SJSA1 (cell line): ENCODE measurements at regions not wholly inside any gene's neighbourhood (a gene's known extent, or its start where the extent isn't known, plus 50 kb on each side); places are given as distances from the start of the nearest gene placed in this dataset.

Experiments
- DNase-seq, 2 experiments: peaks; one replicate each; pipeline ENCODE4 v3.0.0-alpha.2; 2015 to 2020; ENCODE audit warnings: low spot score in 2 of 2, low read depth in 1 of 2
- H3K27ac ChIP-seq: fragments of 250-450 bp; sonication (Bioruptor Pico); 2 replicates; pipeline ENCODE4 v1.5.1; 2020; ENCODE audit warnings: mild to moderate bottlenecking, moderate library complexity
- H3K27me3 ChIP-seq: fragments of 250-450 bp; sonication (Bioruptor Pico); replicated peaks from 2 replicates; pipeline ENCODE4 v1.5.1; 2020; ENCODE audit warnings: mild to moderate bottlenecking, moderate library complexity
- H3K36me3 ChIP-seq: fragments of 250-450 bp; sonication (Bioruptor Pico); 2 replicates; pipeline ENCODE4 v1.5.1; 2020; ENCODE audit warnings: mild to moderate bottlenecking
- H3K4me1 ChIP-seq: fragments of 250-450 bp; sonication (Bioruptor Pico); replicated peaks from 2 replicates; pipeline ENCODE4 v1.6.1; 2021; ENCODE audit warnings: mild to moderate bottlenecking
- H3K4me3 ChIP-seq: fragments of 250-450 bp; sonication (Bioruptor Pico); 2 replicates; pipeline ENCODE4 v1.5.1; 2020; ENCODE audit warnings: mild to moderate bottlenecking
- H3K9me3 ChIP-seq: fragments of 250-450 bp; sonication (Bioruptor Pico); replicated peaks from 2 replicates; pipeline ENCODE4 v1.5.1; 2020; ENCODE audit warnings: mild to moderate bottlenecking

DNA sequence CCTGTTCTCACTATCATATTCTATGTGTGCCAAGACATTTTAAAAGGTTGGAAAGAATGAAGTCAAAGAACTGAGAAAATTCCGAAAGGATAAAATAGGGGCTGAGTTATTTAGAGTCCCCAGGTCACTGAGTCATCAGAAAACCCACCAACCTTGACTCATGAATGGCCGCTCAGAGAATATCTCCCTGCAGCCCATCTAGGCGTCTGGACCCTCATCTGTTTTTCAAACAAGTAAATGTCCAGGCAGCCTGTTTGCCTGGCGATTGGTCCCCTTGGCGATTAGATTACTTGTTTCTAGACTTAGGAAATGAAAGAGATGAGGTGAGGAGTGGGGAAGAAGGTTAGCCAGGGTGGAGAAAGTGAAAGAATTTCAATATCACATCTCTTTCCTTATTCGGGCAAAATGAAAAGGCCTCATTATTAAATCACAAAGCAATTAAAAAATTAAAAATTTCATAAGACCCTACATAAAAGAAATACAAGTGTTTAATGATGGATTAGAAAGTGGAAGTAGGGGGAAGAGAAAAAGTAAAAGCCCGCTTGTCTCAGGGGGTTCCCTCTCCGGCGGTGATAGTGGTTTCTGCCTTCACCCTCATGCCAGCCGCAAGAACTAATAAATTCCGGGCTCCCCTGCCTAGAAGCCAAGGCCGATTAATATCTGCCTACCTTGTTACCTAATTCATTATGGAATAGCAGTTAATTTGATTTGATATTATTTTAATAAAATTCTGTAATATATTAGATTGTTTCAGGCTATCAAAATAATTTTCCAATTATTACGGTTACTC is 415.9 kb downstream of the BCL11B start:
- Histone ChIP-seq H3K27ac (no peak overlapping the region), H3K4me3 (no peak overlapping the region), H3K4me1 (peaks cover 16% of the 10 kb centered on the region), H3K9me3 (no peaks in the 10 kb centered on the region), H3K36me3 (no peaks in the 10 kb centered on the region), H3K27me3 (no peaks in the 10 kb centered on the region)
- DNase-seq = no peak

DNA sequence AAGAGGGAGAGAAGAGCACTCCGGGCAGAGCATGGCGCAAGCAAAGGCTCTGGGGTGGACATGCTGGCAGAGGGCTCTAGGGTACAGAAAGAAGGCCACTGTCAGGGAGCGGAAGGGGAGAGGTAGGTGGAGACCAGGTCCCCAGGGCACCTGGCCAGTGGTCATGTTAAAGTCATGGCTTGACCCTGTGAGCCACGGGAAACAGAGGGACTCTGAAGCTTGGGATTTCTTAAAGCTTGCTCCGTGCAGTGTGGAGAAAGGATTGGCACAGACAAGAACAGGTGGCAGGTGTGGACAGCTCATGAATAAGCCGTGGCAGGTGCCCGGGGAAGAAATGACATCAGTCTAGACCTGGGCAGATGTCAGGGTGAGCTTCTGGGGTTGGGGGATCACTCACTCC is 413.8 kb downstream of the BCL11B start:
- H3K9me3 ChIP-seq = no peaks in the 10 kb centered on the region

DNA sequence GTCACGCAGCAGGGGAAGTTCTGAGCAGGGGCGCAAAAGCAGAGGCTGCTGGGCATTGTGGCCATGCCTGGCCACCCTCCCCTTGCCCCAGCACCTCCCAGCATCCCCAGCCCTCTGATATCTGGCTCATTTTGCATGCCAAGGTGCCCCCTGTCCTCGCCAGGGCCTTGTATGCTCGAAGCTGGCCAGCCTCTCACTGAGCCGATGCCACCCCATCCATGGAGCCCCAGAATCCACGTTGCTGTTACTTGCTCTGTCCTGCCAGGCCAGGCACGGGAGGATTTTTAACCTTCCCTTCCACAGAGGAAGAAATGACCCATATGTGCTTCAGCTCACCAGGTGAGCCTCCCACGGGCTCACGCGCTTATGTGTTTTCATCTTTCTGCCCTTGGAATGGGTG is 413.4 kb downstream of the BCL11B start:
- Histone ChIP-seq H3K36me3 (no peaks in the 10 kb centered on the region), H3K27me3 (no peaks in the 10 kb centered on the region), H3K27ac (no peak overlapping the region), H3K9me3 (no peaks in the 10 kb centered on the region), H3K4me3 (no peak overlapping the region), H3K4me1 (peaks cover 9% of the 10 kb centered on the region)
- no peak for DNase-seq

More for the DNA sequence above, 413.8 kb downstream of the BCL11B start:
- Histone ChIP-seq H3K27ac (no peak overlapping the region), H3K4me3 (no peak overlapping the region), H3K27me3 (no peaks in the 10 kb centered on the region), H3K4me1 (peaks cover 13% of the 10 kb centered on the region), H3K36me3 (no peaks in the 10 kb centered on the region)
- no peak for DNase-seq

- Histone ChIP-seq H3K27ac (no peak overlapping the region), H3K4me1 (peaks cover 1% of the 10 kb centered on the region), H3K36me3 (no peaks in the 10 kb centered on the region), H3K4me3 (no peak overlapping the region), H3K9me3 (no peaks in the 10 kb centered on the region), H3K27me3 (no peaks in the 10 kb centered on the region)
- no peak for DNase-seq
Observed at GRCh38 chr14:98859301-98859700, 412.7 kb downstream of the BCL11B start.

DNA sequence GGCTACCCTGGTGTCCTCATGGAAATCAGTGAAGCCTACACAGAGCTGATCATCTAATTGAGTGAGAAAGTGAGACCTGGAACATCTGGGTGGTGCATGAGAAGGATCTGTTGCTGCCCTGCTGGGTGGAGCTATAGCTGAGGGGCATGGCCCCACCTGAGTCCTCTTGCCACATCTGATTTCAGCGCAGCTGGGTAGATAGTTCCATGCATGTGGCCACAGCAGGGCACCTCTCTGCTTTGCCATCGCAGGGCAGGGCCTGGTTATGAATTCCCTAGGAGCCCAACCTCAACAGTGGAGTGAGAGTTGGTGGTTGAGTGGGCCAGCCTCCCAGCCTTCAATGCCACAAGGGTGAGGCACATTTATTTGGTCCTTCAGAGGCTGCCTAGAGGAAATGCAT is 407.8 kb downstream of the BCL11B start:
- DNase-seq = no peak
- H3K4me1 ChIP-seq = no peaks in the 10 kb centered on the region
- H3K27ac ChIP-seq = no peak overlapping the region
- no peaks in the 10 kb centered on the region for H3K36me3 ChIP-seq
- no peaks in the 10 kb centered on the region for H3K27me3 ChIP-seq
- H3K4me3 ChIP-seq = no peak overlapping the region
- H3K9me3 ChIP-seq = no peaks in the 10 kb centered on the region

GRCh38 chr14:98867146-98867545 is 404.9 kb downstream of the BCL11B start:
- H3K4me1 ChIP-seq = peaks cover 8% of the 10 kb centered on the region; the same call in 1 of the 2 replicates
- H3K4me3 ChIP-seq = no peak overlapping the region
- H3K36me3 ChIP-seq = no peaks in the 10 kb centered on the region
- H3K27ac ChIP-seq = no peak overlapping the region
- H3K27me3 ChIP-seq = no peaks in the 10 kb centered on the region
- H3K9me3 ChIP-seq = no peaks in the 10 kb centered on the region
- DNase-seq = no peak

GRCh38 chr14:98867726-98868125 is 404.3 kb downstream of the BCL11B start:
- no peak overlapping the region for H3K27ac ChIP-seq
- no peak overlapping the region for H3K4me3 ChIP-seq
- DNase-seq = no peak
- peaks cover 14% of the 10 kb centered on the region for H3K4me1 ChIP-seq
- no peaks in the 10 kb centered on the region for H3K27me3 ChIP-seq
- H3K9me3 ChIP-seq = no peaks in the 10 kb centered on the region
- H3K36me3 ChIP-seq = no peaks in the 10 kb centered on the region

GRCh38 chr14:98868866-98869265 is 403.1 kb downstream of the BCL11B start:
- Histone ChIP-seq H3K9me3 (no peaks in the 10 kb centered on the region), H3K4me1 (peaks cover 15% of the 10 kb centered on the region), H3K27ac (no peak overlapping the region), H3K4me3 (no peak overlapping the region), H3K36me3 (no peaks in the 10 kb centered on the region), H3K27me3 (no peaks in the 10 kb centered on the region)
- no peak for DNase-seq

GRCh38 chr14:98871796-98872195 is 400.2 kb downstream of the BCL11B start:
- DNase-seq = peak; percentile 48 to 50
- H3K4me1 ChIP-seq = peaks cover 15% of the 10 kb centered on the region
- no peaks in the 10 kb centered on the region for H3K27me3 ChIP-seq
- no peak overlapping the region for H3K4me3 ChIP-seq
- no peaks in the 10 kb centered on the region for H3K9me3 ChIP-seq
- 0 out of 2 replicates have a peak overlapping the region, but pooled peaks have one; percentile 39 for H3K27ac ChIP-seq
- no peaks in the 10 kb centered on the region for H3K36me3 ChIP-seq

GRCh38 chr14:98877065-98877464 is 394.9 kb downstream of the BCL11B start:
- no peak overlapping the region for H3K27ac ChIP-seq
- no peaks in the 10 kb centered on the region for H3K36me3 ChIP-seq
- DNase-seq = peak in 1 of 2 experiments; percentile 13
- H3K4me1 ChIP-seq = peaks cover 8% of the 10 kb centered on the region
- H3K4me3 ChIP-seq = no peak overlapping the region
- 0 out of 2 replicates have a peak, but pooled peaks cover 3% of the 10 kb centered on the region for H3K9me3 ChIP-seq
- no peaks in the 10 kb centered on the region for H3K27me3 ChIP-seq

DNA sequence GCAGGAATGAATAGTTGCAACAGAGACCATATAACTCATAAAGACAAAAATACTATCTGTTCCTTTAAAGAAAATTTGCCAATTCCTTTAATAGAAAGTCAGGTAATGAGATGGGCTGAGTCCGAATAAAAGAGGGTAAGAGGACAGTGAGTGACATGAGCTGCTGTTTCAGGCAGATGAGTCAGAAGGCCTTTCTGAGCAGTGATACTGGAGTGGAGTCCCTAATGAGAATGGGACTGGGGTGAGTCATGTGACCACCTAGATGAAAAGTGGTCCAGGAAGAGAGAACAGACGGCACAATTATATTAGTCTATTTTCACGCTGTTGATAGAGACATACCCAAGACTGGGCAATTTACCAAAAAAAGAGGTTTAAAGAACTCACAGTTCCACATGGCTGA is 393.7 kb downstream of the BCL11B start:
- H3K36me3 ChIP-seq = no peaks in the 10 kb centered on the region
- H3K4me1 ChIP-seq = no peaks in the 10 kb centered on the region
- H3K27ac ChIP-seq = no peak overlapping the region
- H3K27me3 ChIP-seq = no peaks in the 10 kb centered on the region
- peak in 1 of 2 experiments; percentile 8 for DNase-seq
- H3K4me3 ChIP-seq = no peak overlapping the region
- H3K9me3 ChIP-seq = 0 out of 2 replicates have a peak, but pooled peaks cover 3% of the 10 kb centered on the region

GRCh38 chr14:98886982-98887381 is 385.0 kb downstream of the BCL11B start:
- Histone ChIP-seq H3K36me3 (no peaks in the 10 kb centered on the region), H3K27me3 (no peaks in the 10 kb centered on the region), H3K4me1 (peaks cover 7% of the 10 kb centered on the region), H3K27ac (no peak overlapping the region), H3K4me3 (no peak overlapping the region), H3K9me3 (0 out of 2 replicates have a peak, but pooled peaks cover under 1% of the 10 kb centered on the region)
- DNase-seq = no peak

DNA sequence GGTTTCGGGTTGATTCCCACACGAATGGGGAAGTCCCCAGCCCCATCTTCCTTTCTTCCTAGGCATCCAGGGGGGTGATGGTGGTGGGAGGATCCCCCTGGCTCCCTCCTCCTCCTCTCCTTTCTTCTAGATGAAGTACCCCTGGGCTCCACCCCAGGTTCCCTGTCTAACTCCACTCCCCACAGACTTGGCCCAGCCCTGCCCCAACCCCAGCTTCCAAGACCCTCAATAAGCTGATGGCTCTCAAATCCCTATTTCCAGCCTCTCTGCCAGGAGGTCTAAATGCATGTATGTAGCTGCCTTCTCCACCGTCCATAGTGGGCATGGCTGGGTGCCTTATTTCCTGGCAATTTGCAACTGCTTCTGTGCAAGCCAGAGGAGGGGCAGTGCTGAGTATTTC is 383.7 kb downstream of the BCL11B start:
- Histone ChIP-seq H3K27ac (no peak overlapping the region), H3K4me1 (peaks cover 20% of the 10 kb centered on the region), H3K36me3 (no peaks in the 10 kb centered on the region), H3K4me3 (no peak overlapping the region), H3K27me3 (no peaks in the 10 kb centered on the region), H3K9me3 (no peaks in the 10 kb centered on the region)
- no peak for DNase-seq

DNA sequence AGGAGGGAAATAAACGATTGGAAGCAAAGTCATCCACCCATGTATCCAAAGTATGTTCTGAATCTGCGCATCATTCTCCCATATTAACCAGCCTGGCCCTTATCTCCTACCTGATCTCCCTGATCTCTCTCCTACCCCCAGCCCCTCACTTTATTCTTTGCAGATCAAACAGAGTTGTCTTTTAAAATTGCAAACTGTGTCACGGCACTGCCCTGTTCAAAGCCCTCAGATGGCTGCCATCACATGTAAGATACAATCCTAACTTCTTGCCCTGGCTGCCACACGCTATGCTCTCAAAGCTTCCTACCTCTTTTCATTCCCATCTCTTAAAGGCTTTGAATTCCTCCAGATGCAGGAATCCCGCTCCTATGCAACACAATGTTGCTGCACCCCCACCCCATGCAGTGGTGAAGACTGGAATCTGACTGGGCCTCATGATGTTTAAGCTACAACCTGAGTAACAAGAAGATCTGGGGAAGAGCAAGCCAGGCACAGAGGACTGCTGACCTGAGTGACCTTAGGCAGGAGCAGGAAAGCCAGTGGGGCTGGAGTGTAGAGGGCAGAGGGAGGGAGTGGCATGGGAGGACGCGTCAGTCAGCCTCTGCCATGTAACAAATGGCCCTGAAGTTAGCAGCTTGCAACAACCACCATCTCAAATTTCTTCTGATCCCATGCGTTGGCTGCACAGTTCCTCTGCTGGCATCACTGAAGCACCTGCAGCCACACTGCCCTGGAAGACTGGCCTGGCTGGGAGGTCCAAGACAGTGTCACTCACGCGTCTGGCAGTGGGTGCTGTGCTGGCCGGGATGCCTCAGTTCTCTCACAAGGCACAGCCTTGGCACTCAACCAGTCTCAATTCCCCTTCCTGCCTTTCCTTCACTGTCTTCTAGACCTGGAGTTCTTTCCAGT is 382.8 kb downstream of the BCL11B start:
- no peak overlapping the region for H3K4me3 ChIP-seq
- no peaks in the 10 kb centered on the region for H3K9me3 ChIP-seq
- no peak overlapping the region for H3K27ac ChIP-seq
- no peaks in the 10 kb centered on the region for H3K27me3 ChIP-seq
- DNase-seq = no peak
- H3K36me3 ChIP-seq = no peaks in the 10 kb centered on the region
- peaks cover 26% of the 10 kb centered on the region for H3K4me1 ChIP-seq
